ENCODE measurements at regions not wholly inside any gene's neighbourhood (a gene's known extent, or its start where the extent isn't known, plus 50 kb on each side); places are given as distances from the start of the nearest gene placed in this dataset.

DNA sequence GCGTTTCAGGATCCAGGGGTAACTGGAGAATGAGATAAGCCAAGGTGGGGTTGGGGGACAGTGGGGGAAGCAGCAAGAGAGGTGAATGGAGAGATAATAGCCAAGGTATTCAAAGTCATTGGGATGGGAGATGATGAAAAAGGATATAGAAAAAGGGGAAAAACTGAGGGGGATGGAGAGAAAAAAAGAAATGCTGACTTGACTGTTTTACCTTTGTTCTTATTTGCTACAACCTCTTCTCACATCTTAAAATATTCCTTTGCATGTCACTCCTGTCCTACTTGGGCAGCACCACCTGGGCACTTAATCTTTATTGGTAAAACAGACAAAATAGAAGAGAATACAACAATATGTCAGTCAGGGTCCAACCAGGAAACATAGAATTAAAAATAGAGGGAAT, 56.0 kb upstream of the FNDC3A start:
- peaks cover 25% of the 10 kb centered on the region for H3K27me3 Mint-ChIP-seq (ENCODE audit: low read depth)
- ATAC-seq (replicated peaks in 1 of 2) (no peak), DNase-seq (no peak)
- no peaks in the 10 kb centered on the region for H3K4me1 Mint-ChIP-seq (ENCODE audit: low read depth)
- H3K36me3 Mint-ChIP-seq (ENCODE audit: insufficient read depth in 2 of 2) = no peaks in the 10 kb centered on the region
- peaks cover 1 to 5% of the 10 kb centered on the region in 2 donors for H3K9me3 Mint-ChIP-seq
- H3K4me3 Mint-ChIP-seq = no peak overlapping the region
- H3K27ac Mint-ChIP-seq = no peak overlapping the region

GRCh38 chr13:48920730-48921129, 55.0 kb upstream of the FNDC3A start:
- ATAC-seq (replicated peaks in 1 of 2) (no peak), DNase-seq (no peak)
- Mint-ChIP-seq H3K4me1 (ENCODE audit: low read depth) (no peaks in the 10 kb centered on the region), H3K27me3 (ENCODE audit: low read depth) (peaks cover 25% of the 10 kb centered on the region), H3K4me3 (no peak overlapping the region), H3K36me3 (ENCODE audit: insufficient read depth in 2 of 2) (no peaks in the 10 kb centered on the region), H3K9me3 (peaks cover 1 to 3% of the 10 kb centered on the region in 2 donors), H3K27ac (no peak overlapping the region)

DNA sequence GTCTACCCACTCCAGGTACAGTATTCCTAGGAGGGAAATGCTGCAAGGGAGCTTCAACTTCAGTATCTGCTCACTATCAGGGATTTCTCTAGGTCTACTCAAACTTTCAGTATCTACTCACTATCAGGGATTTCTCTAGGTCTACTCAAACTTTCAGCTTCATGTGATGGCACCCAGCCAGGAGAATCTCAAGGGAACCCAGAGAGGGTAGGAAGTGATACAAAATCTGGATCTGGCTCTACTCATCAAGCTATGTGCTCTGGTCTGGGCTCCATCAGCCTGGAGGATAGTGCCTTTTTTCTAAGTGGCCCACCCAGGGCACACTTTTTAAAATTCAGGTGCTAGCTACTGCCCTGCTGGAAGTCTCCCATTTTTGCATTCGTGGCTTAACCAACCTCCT, 52.3 kb upstream of the FNDC3A start:
- H3K9me3 Mint-ChIP-seq = peaks cover 0 to 1% of the 10 kb centered on the region in 2 donors
- H3K4me1 Mint-ChIP-seq (ENCODE audit: low read depth) = no peaks in the 10 kb centered on the region
- H3K4me3 Mint-ChIP-seq = no peak overlapping the region
- no peak overlapping the region for H3K27ac Mint-ChIP-seq
- ATAC-seq (replicated peaks in 1 of 2) (no peak), DNase-seq (no peak)
- no peaks in the 10 kb centered on the region for H3K36me3 Mint-ChIP-seq (ENCODE audit: insufficient read depth in 2 of 2)
- peaks cover 19% of the 10 kb centered on the region for H3K27me3 Mint-ChIP-seq (ENCODE audit: low read depth)

GRCh38 chr13:48925001-48925400, 50.7 kb upstream of the FNDC3A start:
- no peak for ATAC-seq (replicated peaks in 1 of 2)
- peaks cover 0 to 1% of the 10 kb centered on the region in 2 donors for H3K9me3 Mint-ChIP-seq
- H3K4me1 Mint-ChIP-seq (ENCODE audit: low read depth) = no peaks in the 10 kb centered on the region
- H3K27ac Mint-ChIP-seq = no peak overlapping the region
- no peak for DNase-seq
- peaks cover 5% of the 10 kb centered on the region for H3K27me3 Mint-ChIP-seq (ENCODE audit: low read depth)
- no peaks in the 10 kb centered on the region for H3K36me3 Mint-ChIP-seq (ENCODE audit: insufficient read depth in 2 of 2)
- no peak overlapping the region for H3K4me3 Mint-ChIP-seq
